HG03108 (cell line): ENCODE measurements at regions not wholly inside any gene's neighbourhood (a gene's known extent, or its start where the extent isn't known, plus 50 kb on each side); places are given as distances from the start of the nearest gene placed in this dataset.
A peak's percentile ranks its signal among the peaks of the same experiment; 100 is the strongest.

Experiments used
- ATAC-seq: cut with Tn5 transposase; IDR thresholded peaks from one replicate; pipeline ENCODE4 v1.9.1; 2021; ENCODE audit warnings: moderate library complexity; ENCODE audit not compliant: unreplicated experiment

DNA sequence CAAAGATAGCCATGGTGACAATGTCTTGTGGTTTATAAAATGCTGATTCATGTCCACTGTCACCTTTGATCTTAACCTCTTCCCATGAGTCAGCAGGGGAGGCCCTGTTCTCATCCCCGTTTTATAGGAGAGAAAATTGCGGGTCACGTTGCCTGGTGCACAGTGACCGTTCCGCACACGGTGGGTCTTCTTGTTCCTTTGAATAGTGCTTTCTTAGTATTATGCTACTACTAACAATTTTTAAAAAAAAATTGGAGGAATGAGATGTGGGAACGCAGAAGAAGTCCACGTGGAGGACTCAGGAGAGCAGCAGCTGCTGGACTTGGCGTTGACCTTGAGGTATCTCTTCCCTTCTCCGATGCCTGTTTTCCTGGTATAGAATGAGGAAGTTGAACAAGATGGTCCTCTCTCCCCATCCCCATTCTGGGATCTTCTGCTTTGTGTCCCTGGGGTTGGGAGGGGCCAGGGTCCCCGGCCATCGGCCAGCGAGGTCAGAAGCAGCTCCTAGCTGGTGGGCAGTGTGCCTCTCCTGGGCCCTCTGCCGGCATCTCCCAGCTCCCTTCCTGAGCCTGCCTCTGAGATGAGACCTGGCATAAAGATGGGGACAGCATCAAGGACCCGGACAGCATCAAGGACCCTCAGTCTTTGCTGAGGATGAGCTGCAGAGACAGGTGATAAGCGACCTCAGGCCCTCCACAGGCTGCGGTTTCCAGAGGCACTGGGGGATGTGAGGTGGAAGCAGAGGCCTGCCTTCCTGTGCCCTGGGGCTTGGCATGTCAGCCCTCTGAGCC is 143.9 kb downstream of the C9orf50 start:
- no peak for ATAC-seq

GRCh38 chr9:129474740-129475404 is 146.0 kb downstream of the C9orf50 start:
- no peak for ATAC-seq

- no peak for ATAC-seq
These were observed 147.2 kb downstream of the C9orf50 start for GRCh38 chr9:129473523-129474244.

GRCh38 chr9:129472651-129473102 is 148.2 kb downstream of the C9orf50 start:
- no peak for ATAC-seq

GRCh38 chr9:129471201-129472019 is 149.5 kb downstream of the C9orf50 start:
- ATAC-seq = no peak

DNA sequence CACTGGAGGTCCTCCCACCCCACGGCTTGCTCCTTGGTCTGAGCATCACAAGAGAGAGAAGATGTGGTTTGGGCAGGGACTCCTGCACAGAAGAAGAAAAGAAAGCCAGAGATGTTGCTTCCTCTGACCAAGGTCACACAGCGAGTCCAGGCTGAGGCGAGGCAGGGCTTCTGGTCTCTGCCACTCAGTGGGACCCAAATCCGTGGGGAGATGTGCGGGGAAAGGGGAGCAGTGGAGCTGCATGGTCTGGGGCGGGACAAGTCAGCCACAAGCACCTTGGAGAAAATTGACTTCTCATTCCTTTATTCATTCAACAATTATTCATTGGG is 150.9 kb downstream of the C9orf50 start:
- no peak for ATAC-seq

GRCh38 chr9:129469188-129469987 is 151.5 kb downstream of the C9orf50 start:
- no peak for ATAC-seq

DNA sequence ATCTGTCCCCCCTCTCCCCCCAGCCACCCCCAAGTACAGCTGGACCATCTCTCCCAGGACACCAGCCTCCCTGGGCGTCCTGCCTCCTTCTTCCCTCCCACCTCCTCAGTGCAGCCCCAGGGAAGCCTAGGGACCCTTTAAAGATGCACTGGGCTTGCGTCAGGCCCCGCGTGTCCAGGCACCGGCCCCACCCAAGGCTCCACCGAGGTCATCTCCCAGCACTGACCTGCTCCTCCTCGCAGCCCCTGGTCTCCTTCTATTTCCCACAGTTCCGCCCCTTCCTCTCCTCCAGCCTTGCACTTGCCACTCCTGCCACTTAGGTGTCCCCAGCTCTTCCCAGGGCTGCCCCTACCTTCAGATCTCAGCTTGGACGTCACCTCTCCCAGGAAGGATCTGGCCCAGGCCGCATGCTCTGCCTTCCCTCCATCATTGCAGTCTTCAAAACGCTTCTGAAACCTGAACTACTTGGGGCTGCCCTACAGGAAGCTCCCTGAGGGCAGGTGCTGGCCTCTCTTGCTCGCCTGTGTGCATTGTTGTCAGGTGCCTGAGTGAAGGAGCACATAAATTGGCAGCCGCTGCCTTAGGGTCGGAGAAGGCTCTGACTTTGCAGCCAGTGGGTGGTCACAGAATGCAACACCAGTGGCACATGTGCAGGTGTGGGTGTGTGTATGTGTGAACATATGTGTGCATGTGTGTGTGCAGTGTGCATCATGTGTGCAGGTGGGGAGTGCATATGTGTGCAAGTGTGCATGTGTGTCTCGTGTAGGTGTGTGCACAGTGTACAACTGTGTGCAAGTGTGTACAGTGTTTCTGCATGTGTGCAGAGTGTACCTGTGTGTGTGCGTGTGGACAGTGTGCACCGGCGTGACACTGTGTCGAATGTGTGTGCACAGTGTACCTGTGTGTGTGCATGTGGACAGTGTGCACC is 152.9 kb downstream of the C9orf50 start:
- no peak for ATAC-seq

- ATAC-seq = no peak
These were observed 153.8 kb downstream of the C9orf50 start for GRCh38 chr9:129467004-129467588.

DNA sequence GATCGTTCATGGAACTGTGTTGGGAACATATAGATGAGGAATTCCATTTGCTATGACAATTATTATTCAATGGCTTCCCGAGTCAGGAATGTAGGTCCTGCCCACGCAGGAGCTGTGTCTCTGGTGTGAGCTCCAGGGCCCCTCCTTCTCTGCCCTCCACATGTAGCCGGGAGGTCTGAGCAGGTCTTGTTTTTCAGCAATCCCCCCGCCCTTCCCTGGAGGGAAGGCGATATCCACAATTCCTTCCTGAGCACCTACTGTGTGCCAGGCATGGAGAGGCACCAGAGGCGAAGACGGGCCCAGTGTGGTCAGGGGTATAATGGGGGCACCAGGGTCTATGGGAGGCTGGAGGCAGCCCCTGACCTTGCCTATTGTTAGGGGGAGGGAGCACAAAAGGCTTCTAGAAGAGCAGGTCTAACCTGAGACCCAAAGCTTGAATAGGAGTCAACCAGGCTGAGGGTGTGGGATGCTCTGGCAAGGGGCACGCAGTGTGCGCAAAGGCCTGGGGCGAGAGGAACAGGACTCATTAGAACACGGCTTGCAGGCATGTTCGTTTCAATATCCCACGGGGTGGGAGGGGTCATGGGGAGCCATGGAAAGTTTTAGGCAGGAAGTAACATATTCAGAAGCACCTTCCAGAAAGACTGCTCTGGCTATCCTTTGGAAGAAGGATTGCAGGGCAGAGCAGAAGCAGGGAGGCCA is 154.9 kb downstream of the C9orf50 start:
- ATAC-seq = no peak

GRCh38 chr9:129464972-129465833 is 155.7 kb downstream of the C9orf50 start:
- no peak for ATAC-seq

- no peak for ATAC-seq
These were observed 156.9 kb downstream of the C9orf50 start for GRCh38 chr9:129463994-129464393.

- ATAC-seq = no peak
These were observed 157.4 kb downstream of the C9orf50 start for GRCh38 chr9:129463477-129463876.

GRCh38 chr9:129462360-129462759 is 158.5 kb downstream of the C9orf50 start:
- no peak for ATAC-seq

DNA sequence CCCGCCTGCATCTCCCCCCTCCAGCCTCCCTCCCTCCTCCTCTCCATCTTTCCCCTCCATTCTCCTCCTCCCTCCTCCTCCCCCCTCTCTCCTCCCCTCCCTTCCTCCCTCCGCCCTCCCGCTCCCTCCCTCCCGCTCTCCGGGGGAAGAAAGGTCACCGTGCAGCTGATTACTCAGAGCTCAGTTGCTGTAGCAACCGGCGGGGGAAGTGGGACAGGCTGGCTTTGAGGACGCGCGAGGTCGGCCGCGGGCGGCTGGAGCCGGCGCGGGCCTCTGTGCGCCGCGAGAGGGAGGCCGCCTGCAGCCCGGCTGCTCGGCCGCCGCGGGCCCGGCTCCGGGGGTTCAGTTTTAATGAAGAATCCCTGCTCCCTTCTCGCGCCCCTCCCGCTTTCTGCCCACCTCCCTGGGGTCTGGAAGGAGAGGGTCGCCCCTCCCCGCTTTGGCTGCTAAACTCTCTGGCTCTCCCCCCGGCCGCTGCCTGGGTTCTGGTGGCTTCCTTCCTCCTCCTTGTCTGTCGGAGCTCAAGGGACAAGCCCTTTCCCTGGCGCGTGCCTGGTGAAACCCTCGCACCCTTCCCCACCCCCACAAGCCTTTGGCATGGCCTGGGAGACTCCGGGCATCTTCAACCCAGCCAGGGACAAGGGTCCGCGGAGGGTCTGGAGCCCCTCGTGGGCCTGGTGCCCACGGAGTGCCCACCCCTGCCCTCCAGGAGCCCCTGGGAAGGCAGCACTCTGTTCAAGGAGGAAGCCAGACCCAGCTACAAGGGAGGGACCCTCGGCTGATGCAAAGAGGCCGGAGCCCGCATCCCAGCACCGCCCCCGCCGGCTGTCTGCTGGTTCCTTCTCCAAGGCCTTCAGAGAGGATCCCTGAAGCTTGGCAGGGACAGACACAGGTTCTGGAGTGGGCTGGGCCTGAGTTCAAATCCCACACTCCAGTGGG is 160.3 kb downstream of the C9orf50 start:
- peak; percentile 73 for ATAC-seq
